ENCODE measurements at regions not wholly inside any gene's neighbourhood (a gene's known extent, or its start where the extent isn't known, plus 50 kb on each side); places are given as distances from the start of the nearest gene placed in this dataset.

- TF ChIP-seq, protein P1, sequence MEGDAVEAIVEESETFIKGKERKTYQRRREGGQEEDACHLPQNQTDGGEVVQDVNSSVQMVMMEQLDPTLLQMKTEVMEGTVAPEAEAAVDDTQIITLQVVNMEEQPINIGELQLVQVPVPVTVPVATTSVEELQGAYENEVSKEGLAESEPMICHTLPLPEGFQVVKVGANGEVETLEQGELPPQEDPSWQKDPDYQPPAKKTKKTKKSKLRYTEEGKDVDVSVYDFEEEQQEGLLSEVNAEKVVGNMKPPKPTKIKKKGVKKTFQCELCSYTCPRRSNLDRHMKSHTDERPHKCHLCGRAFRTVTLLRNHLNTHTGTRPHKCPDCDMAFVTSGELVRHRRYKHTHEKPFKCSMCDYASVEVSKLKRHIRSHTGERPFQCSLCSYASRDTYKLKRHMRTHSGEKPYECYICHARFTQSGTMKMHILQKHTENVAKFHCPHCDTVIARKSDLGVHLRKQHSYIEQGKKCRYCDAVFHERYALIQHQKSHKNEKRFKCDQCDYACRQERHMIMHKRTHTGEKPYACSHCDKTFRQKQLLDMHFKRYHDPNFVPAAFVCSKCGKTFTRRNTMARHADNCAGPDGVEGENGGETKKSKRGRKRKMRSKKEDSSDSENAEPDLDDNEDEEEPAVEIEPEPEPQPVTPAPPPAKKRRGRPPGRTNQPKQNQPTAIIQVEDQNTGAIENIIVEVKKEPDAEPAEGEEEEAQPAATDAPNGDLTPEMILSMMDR (conservative IDR thresholded peaks at IDR 0.05; ENCODE audit: low read depth, low read length), result no peak
- TF ChIP-seq EZH2 (IDR thresholded peaks at IDR 0.05; ENCODE audit: borderline replicate concordance, low read depth, low read length, poor library complexity, severe bottlenecking), result no peak
Observed at GRCh38 chr10:78719276-78719675, 349.5 kb upstream of the ZMIZ1 start.
